HG03469 (cell line): ENCODE measurements at regions not wholly inside any gene's neighbourhood (a gene's known extent, or its start where the extent isn't known, plus 50 kb on each side); places are given as distances from the start of the nearest gene placed in this dataset.
"Not testable (repeated sequence)": the region's sequence is repeated elsewhere in the genome, so short reads cannot be mapped to it uniquely, and the experiment has no call there.

Experiments used
- ATAC-seq: cut with Tn5 transposase; IDR thresholded peaks from one replicate; pipeline ENCODE4 v1.9.1; 2021; ENCODE audit warnings: mild to moderate bottlenecking, moderate library complexity, moderate number of reproducible peaks; ENCODE audit not compliant: unreplicated experiment

DNA sequence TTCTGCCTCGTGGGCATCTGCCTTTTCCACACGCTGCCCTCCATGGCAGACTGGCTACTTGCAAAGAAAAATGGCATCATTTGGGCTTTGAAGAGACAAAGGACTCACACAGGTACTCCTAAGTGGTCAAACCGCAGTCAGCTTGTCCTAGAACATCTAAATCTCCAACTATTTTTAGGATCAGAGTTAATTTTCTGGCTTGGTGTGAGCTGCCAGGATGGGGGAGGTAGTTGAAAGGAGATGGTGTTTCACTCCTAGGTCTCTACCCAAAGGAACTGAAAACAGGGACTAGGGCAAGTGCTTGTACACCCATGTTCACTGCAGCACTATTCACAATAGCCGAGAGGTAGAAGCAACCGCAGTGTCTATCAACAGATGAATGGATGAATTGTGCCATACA is 107.9 kb upstream of the ATL2 start:
- no peak for ATAC-seq

DNA sequence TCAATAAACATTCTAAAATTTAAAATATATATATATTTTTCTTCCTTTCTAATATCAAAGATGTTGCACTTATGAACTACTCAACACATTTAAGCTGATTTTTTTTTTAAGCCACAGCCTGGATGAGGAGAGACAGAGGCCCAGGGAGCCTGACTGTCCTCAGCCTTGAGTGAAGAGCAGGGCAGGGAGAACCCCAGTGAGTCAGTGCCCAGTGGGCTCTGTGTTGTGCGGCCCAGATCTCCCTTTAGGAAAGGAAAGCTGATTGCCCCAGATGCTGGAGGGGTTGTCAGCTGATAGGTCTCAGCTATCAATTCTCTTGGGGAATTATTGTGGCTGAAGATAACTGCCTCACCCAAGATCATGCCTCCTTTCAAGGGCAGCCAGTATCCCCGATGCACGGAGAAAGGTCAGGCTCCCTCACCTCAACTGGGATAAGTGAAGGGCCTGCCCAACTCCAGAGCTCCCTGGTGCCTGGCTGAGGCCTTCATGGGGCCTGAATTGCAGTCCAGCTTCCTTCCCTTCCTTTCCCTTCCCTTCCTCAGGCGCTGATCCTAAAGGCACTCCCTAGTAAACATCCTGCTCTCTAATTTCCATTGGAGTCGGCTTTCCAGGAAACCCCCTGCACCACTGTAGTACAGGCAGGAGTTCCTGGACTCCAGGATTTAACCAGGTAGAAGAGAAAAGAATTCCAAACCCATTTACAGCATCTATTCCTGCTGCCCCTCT is 106.9 kb upstream of the ATL2 start:
- ATAC-seq = no peak

DNA sequence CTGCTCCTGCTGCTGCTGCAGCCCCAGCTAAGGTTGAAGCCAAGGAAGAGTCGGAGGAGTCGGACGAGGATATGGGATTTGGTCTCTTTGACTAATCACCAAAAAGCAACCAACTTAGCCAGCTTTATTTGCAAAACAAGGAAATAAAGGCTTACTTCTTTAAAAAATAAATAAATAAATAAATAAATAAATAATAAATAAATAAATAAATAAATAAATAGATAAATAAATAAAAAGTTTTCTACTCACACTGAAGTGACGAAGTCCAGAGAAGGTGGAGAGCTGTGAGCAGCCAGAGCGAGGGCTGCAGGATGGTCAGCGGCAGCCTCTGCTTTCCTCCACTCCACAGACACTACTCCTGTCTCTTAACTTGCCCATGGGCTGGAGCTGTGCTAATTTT is 105.6 kb upstream of the ATL2 start:
- ATAC-seq = not testable (repeated sequence)

- no peak for ATAC-seq
Observed at GRCh38 chr2:38480617-38481016, 103.5 kb upstream of the ATL2 start.

DNA sequence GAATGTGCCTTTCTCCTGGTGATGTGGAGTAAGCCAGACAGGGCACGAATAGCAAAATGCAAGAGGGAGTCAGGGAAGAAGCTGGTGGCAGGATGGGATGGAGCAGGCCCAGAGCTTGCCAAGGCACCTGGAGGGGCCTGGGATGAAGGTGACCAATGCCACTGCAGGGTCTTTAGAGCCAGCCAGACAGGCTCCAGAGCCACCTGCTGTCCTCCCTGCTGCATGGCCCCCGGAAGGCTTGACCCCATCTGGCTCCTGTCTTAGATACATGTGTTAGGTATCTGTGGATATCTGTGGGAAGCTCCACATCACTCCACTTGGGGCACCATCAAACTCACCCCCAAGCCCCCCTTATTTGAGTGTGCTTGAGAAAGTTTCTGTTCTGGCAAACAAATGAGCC is 99.9 kb upstream of the ATL2 start:
- no peak for ATAC-seq

DNA sequence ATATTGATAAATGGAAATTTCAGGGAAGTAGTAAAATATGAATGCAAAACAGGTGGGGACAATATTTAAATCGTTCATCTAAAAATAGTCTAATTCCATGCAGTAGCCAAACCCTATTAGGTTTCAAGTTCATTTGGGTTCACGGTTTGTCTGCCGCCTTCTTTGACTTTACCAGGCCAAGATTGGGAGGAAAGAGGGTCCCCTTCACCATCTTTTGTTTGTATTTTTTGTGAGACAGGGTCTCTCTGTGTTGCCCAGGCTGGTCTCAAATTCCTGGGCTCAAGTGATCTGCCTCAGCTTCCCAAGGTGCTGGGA is 98.5 kb upstream of the ATL2 start:
- no peak for ATAC-seq

DNA sequence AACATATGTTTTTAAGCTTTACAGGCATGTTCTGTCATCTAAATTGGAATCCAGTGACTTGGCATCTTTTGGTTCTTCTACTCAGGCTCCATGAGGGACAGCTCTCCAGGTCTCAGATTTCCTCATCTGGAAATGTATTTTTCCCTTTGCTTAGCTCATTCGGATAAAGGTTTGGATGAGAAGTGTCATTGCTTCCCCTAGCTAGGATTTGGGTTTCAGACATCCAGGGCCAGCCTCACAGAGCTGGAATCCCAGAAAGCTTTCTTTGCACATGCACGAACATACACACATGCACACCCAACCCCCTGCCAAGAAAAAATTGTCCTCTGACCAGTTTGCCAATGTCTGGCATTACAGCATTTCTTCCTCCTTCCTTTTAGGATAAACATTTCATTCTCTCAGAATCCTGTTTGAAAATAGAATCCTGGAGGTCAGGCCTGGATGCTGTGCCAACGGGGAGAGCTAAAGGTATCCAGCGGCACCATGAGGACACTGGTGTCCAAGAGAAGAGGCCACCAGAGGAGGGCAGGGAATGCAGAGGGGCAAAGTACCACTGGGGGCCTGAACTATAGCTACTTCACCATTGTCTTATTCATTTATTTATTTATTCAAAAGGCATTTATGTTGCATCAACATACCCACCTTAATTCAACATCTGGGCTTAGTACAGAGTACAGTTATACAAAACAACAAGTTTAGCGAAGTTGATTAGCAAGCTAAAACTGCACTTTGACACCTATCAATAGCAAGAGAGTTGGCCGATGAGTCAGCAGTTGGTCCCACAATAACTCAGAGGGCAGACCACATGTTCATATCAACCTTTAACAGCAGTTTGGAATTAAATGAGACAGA is 97.9 kb upstream of the ATL2 start:
- ATAC-seq = no peak

DNA sequence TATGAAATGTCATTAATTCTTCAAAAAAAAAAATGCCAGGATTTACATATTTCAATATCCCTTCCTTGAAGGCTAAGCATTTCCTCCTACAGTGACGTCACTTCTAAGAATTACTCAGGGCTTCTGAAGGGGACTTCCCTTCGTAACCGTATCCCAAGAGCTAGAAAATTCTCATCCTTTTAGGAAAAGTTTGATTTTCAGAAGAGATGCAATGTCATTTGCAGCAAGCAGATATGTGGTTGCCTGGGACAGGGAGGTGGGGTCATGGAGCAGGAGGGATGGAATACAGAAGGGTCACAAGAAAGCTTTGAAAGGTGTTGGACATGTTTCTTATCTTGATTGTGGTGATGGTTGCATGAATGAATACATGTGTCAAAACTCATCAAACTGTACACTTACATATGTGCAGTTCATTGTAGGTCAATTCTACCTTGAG is 97.0 kb upstream of the ATL2 start:
- no peak for ATAC-seq

DNA sequence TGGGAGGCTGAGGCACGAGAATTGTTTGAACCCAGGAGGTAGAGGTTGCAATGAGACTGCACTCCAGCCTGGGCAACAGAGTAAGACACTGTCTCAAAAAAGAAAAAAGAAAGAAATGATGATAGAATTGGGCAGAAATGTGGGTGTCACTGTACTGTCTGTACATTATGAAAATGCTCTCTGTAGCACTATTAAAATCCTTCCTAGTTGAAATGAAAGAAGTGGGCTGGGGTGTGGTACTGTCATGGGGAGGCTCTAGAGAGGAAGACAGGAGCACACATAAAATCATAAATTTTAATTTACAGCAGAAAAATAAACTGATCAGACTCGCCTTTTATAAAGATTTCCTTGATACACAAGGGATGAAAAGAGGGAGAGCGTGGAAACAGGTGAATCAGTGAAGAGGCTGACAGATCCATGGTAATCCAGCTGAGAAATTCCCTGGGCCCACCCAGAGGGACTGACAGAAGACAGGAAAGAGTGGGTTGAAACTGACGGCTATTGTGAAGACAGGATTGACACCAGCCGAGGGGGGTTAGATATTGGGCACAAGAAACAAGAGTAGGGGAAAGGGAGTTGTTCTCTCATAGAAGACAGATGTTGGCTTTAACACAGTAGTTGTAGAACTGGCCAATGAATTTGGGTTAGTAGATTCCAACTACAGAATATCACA is 96.4 kb upstream of the ATL2 start:
- no peak for ATAC-seq

GRCh38 chr2:38470115-38470514 is 93.0 kb upstream of the ATL2 start:
- ATAC-seq = no peak

- no peak for ATAC-seq
Observed at GRCh38 chr2:38467768-38468455, 90.8 kb upstream of the ATL2 start.

GRCh38 chr2:38466876-38467767 is 90.0 kb upstream of the ATL2 start:
- ATAC-seq = no peak

DNA sequence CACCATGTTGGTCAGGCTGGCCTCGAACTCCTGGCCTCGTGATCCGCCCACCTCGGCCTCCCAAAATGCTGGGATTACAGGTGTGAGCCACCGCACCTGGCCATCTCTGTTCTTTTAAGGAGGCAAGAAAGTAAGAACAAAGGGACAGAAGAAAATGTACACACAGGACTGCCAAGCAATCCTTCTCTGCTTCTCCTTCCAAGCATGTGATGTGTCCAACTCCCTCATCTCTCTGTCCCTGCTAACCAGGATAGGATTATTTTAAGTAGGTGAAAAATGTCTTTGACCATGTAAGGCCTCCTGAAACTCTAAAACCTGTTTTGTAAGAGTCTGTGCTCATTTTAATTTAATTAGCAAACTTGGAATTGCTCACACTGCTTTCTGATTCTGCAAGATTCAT is 89.3 kb upstream of the ATL2 start:
- no peak for ATAC-seq

DNA sequence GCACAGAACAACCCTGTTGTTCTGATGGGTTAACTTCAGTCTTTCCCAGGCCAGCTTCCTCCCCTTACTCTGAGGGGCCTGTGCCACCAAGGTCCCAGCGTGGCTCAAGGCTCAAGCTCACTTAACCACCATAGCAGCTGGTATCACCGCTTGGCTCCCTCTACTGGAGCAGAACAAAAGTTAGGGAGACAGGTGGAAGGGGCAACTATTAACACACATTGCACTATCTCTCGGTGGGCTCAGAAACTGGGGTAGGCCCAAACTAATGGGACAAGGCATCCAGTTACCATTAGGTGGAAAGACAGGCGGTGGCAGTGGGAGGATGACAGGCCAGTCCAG is 88.7 kb upstream of the ATL2 start:
- no peak for ATAC-seq

DNA sequence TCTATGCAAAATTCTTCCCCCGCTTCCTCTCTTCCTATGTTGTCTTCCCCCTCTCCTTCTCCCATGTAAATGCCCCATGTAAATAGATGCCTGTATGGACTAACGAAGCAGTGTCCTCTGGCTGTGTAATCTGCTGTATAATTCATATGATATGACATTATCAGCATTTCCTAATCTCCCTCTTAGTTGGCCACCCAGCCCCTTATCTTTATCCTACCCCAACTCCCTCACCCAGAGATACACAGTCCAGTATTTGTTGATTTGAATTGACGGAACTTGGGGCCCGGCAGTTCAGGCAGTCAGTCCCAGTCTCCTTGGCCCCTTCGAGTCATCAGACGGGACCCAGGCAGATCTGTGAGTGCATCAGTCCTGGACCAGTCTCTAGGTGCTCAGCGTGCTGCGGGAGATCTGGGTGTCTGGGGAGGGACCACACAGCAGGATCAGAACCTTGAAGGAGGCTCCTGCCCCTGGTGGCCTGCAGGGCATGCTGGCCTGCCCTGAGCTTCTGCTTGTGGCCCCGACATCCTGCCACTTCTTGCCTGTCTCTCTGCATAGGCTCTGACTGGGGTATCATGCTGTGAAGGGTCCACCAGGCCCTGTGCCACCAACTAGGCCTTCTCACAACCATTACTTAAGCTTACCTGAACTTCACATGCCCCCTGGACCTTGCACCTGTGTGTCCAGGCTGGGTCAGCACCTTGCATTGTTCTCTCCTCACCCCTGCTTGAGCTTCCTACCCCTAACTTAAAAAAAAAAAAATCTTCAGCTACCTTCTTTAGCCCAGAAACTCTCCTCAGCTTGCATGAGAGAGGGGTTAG is 88.1 kb upstream of the ATL2 start:
- no peak for ATAC-seq

- ATAC-seq = no peak
Observed at GRCh38 chr2:38463752-38464151, 86.7 kb upstream of the ATL2 start.

DNA sequence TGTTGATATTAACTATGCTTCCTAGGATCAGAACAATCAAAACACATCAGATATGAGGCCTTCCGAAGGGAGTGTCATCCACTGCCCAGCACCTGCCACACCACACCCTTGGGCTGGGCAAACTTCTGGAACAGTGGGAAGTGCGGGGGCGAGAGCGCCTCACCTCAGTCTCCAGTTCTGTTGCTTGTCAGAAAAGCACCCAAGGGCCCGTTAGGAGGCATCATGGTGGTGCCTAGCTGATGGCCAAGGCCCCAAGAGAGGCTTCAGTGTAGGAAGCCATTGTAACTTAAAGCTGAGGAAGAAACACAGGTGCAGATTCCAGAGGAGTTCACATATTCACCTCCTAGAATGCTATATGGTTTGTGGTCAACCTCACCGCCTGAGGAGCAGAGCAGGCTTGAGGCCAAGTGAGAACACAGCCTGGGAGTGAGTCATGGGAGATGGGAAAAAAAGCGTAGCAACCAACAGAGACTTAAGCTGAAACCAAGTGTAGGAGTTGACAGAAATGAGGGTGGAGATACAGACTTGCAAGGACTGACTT is 85.1 kb upstream of the ATL2 start:
- ATAC-seq = no peak

GRCh38 chr2:38461470-38461869 is 84.4 kb upstream of the ATL2 start:
- no peak for ATAC-seq

DNA sequence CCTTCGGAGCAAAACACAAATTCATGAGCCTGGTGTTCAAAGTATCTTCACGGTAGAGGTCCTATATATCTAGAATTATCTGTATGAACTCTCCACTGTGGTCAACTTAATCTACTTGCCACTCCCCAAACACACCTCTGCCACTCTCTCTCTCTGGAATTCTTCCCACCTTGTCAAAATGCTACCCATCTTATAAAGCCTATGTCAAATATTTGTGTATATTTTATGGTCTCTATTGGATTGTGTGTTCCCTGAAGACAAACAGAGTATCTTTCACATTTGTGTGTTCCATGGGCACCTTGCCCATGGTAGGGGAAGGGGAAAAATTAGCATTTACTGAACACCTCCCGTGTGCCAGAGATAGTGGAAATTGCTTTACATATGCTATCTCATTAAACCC is 83.2 kb upstream of the ATL2 start:
- ATAC-seq = no peak
